Astrocyte of the spinal cord (primary cell): ENCODE measurements at regions not wholly inside any gene's neighbourhood (a gene's known extent, or its start where the extent isn't known, plus 50 kb on each side); places are given as distances from the start of the nearest gene placed in this dataset.

Experiments used
- DNase-seq: peaks from one replicate; pipeline ENCODE4 v3.0.0; 2011; ENCODE audit warnings: low read depth, low spot score
- H3K4me3 ChIP-seq: 2 replicates; pipeline ENCODE4 v1.5.1; 2011; ENCODE audit warnings: low read depth, mild to moderate bottlenecking, low read length, moderate library complexity
- CTCF ChIP-seq: IDR thresholded peaks from 2 replicates; pipeline ENCODE4 v1.5.1; 2012; ENCODE audit warnings: low read depth, mild to moderate bottlenecking, low read length, inconsistent platforms
- in situ Hi-C: cut with HindIII; loops from 2 replicates; pipeline ENCODE4 v1.10.0; 2017; ENCODE audit warnings: low sequenced_read_pairs

GRCh38 chr9:19925674-19926503 lies 137.1 kb upstream of the SLC24A2 start:
- H3K4me3 ChIP-seq: peak overlapping the region; percentile 48
- peak; percentile 94 for TF ChIP-seq CTCF
- in situ Hi-C loops: no loop called here
- peak; percentile 75 for DNase-seq

DNA sequence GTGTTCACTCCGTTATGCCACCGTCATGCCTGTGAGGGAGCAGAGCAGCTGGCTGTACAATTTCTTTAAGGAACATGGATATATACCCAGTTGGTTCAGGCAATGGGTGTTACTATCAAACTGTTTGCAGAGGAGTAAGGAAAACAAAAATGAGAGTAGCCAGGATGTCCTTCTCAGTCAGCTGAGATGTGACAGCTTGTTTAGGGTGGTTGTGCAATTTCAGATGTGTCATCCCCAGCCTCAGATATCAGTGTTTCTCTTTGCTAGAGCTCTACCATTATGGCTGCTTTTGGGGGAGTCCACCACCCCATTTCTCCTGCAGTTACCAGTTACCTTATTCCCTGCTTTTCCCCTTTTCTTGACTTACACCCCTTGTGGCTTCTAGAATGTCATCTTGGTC lies 135.2 kb upstream of the SLC24A2 start:
- no peak for TF ChIP-seq CTCF
- no peak overlapping the region for H3K4me3 ChIP-seq
- DNase-seq: no peak
- in situ Hi-C loops: no loop called here

DNA sequence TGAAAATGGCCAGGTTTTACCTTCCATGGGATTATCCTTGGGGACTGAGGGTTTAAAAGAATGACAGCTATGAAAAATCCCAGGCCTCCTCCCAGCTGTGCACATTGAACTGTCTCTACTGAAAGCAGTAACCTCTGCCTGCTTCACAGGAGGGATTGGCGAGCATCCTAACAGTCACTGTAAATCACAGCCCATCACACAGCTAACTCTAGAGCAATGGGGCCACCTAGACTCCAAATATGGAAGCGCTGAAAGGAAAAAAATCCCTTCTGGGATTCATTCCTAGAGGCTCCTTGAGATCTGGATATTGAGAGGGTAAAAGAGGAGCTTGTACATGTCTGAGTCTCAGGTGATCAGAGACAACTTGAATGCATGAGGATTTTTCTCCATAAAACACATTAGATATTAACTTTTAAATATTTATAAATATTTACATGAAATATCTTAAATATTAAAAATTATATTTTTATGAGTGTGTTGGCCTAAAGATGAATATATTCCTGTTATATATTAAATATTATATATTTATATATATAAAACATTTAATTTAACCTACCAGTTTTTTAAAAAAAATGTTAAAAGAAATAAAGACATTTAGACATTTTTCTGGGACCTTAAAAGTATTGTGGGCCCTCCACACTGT lies 133.8 kb upstream of the SLC24A2 start:
- peak; percentile 63 for DNase-seq
- no peak overlapping the region for H3K4me3 ChIP-seq
- TF ChIP-seq CTCF: peak; percentile 65
- in situ Hi-C loops: no loop called here

- H3K4me3 ChIP-seq: no peak overlapping the region
- no peak for TF ChIP-seq CTCF
- no peak for DNase-seq
- in situ Hi-C loops: no loop called here
Measured at GRCh38 chr9:19920401-19920800, 131.6 kb upstream of the SLC24A2 start.

GRCh38 chr9:19918630-19919029 lies 129.8 kb upstream of the SLC24A2 start:
- H3K4me3 ChIP-seq: no peak overlapping the region
- no peak for DNase-seq
- no peak for TF ChIP-seq CTCF
- in situ Hi-C loops: no loop called here

GRCh38 chr9:19914044-19914443 lies 125.2 kb upstream of the SLC24A2 start:
- H3K4me3 ChIP-seq: no peak overlapping the region
- no peak for TF ChIP-seq CTCF
- no peak for DNase-seq
- in situ Hi-C loops: no loop called here
